KMS-11 (cell line): ENCODE measurements at regions not wholly inside any gene's neighbourhood (a gene's known extent, or its start where the extent isn't known, plus 50 kb on each side); places are given as distances from the start of the nearest gene placed in this dataset.

Experiments
- H2AFZ ChIP-seq: fragments of 200-600 bp; sonication (generic); 2 replicates; pipeline ENCODE4 v1.6.1; 2016; ENCODE audit warnings: antibody characterized with exemption, mixed run types, low read depth
- H3K27ac ChIP-seq: fragments of 200-600 bp; sonication (generic); 2 replicates; pipeline ENCODE4 v1.6.1; 2016; ENCODE audit warnings: mild to moderate bottlenecking, mixed run types
- H3K27me3 ChIP-seq: fragments of 200-600 bp; sonication (generic); 2 replicates; pipeline ENCODE4 v1.6.1; 2017; ENCODE audit warnings: mild to moderate bottlenecking, low read depth, mixed run types, moderate library complexity; ENCODE audit not compliant: insufficient read depth
- H3K36me3 ChIP-seq: fragments of 200-600 bp; sonication (generic); 2 replicates; pipeline ENCODE4 v1.6.1; 2017; ENCODE audit warnings: mild to moderate bottlenecking, mixed run types; ENCODE audit not compliant: insufficient read depth
- H3K4me1 ChIP-seq: fragments of 200-600 bp; sonication (generic); 2 replicates; pipeline ENCODE4 v1.6.1; 2016; ENCODE audit warnings: mild to moderate bottlenecking, low read depth, mixed run types; ENCODE audit not compliant: poor library complexity, severe bottlenecking
- H3K4me2 ChIP-seq: fragments of 200-600 bp; sonication (generic); 2 replicates; pipeline ENCODE4 v1.7.0; 2016; ENCODE audit warnings: mild to moderate bottlenecking, mixed run types
- H3K4me3 ChIP-seq: fragments of 200-600 bp; sonication (generic); IDR thresholded peaks from 2 replicates; pipeline ENCODE4 v1.6.1; 2017; ENCODE audit warnings: low read depth, low read length, mixed read lengths; ENCODE audit not compliant: insufficient read depth
- H3K79me2 ChIP-seq: fragments of 200-600 bp; sonication (generic); 2 replicates; pipeline ENCODE4 v1.6.1; 2016; ENCODE audit warnings: low read depth, mixed run types; ENCODE audit not compliant: insufficient read depth
- H3K9ac ChIP-seq: fragments of 200-600 bp; sonication (generic); 2 replicates; pipeline ENCODE4 v1.6.1; 2016; ENCODE audit warnings: mild to moderate bottlenecking, mixed run types
- H4K20me1 ChIP-seq: fragments of 200-600 bp; sonication (generic); 2 replicates; pipeline ENCODE4 v1.6.1; 2016; ENCODE audit warnings: mild to moderate bottlenecking, mixed run types; ENCODE audit not compliant: insufficient read depth
- TF ChIP-seq, protein P1 (sequence below): fragments of 200-600 bp; sonication (generic); conservative IDR thresholded peaks from 2 replicates; pipeline ENCODE4 v1.6.1; 2017; ENCODE audit warnings: low read depth, mild to moderate bottlenecking, antibody characterized with exemption, low read length, moderate library complexity, mixed read lengths

DNA sequence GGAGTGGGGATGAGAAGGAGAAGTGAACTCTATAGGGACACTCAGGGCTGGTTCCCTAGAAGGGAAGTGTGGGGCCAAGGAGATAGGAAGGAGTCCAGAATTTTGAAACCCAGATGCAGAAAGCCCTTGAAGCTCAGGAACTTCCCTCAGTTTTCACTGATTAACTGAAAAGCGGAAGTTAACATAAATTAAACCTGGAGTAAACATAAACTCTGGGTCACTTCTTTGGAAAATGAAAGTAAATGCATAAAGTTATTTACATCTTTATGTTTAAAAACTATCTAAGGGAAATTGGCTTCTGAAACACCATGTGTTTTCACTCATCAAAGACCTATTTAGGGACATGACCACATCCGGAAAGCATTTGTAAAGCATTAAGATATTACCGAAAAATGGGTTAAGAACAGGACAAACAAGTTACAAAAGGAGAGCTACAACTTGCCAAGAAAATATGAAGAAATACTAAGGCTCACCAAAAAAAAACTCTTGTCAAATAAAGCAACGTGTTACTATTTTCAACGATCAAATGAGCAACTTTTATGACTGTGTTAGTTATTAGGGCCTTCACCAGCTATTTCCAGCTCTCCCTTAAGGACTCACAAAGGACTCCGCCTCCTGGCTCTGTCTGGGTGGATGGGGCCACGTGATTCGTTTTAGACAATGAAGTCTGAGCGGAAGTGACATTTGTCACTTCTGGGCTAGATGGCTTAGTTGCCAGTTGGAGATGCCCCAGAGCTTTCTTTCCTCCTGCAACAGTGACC lies 439.1 kb upstream of the ZNF507 start:
- Histone ChIP-seq H3K9ac (no peak overlapping the region), H3K4me1 (no peaks in the 10 kb centered on the region), H3K4me2 (no peak overlapping the region), H3K27me3 (no peaks in the 10 kb centered on the region), H2AFZ (no peak overlapping the region), H4K20me1 (no peaks in the 10 kb centered on the region), H3K27ac (no peak overlapping the region), H3K4me3 (no peak overlapping the region), H3K36me3 (no peaks in the 10 kb centered on the region), H3K79me2 (no peaks in the 10 kb centered on the region)
- TF ChIP-seq, protein P1, sequence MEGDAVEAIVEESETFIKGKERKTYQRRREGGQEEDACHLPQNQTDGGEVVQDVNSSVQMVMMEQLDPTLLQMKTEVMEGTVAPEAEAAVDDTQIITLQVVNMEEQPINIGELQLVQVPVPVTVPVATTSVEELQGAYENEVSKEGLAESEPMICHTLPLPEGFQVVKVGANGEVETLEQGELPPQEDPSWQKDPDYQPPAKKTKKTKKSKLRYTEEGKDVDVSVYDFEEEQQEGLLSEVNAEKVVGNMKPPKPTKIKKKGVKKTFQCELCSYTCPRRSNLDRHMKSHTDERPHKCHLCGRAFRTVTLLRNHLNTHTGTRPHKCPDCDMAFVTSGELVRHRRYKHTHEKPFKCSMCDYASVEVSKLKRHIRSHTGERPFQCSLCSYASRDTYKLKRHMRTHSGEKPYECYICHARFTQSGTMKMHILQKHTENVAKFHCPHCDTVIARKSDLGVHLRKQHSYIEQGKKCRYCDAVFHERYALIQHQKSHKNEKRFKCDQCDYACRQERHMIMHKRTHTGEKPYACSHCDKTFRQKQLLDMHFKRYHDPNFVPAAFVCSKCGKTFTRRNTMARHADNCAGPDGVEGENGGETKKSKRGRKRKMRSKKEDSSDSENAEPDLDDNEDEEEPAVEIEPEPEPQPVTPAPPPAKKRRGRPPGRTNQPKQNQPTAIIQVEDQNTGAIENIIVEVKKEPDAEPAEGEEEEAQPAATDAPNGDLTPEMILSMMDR: no peak

- no peak overlapping the region for H2AFZ ChIP-seq
- no peak overlapping the region for H3K4me2 ChIP-seq
- H3K9ac ChIP-seq: no peak overlapping the region
- H3K27ac ChIP-seq: no peak overlapping the region
- H3K27me3 ChIP-seq: no peaks in the 10 kb centered on the region
- no peaks in the 10 kb centered on the region for H3K36me3 ChIP-seq
- H3K4me3 ChIP-seq: no peak overlapping the region
- TF ChIP-seq, protein P1: no peak
- H3K4me1 ChIP-seq: no peaks in the 10 kb centered on the region
- no peaks in the 10 kb centered on the region for H4K20me1 ChIP-seq
- H3K79me2 ChIP-seq: no peaks in the 10 kb centered on the region
These were observed 437.7 kb upstream of the ZNF507 start for GRCh38 chr19:31907661-31908060.

GRCh38 chr19:31908080-31908479 lies 437.3 kb upstream of the ZNF507 start:
- H3K4me1 ChIP-seq: no peaks in the 10 kb centered on the region
- no peaks in the 10 kb centered on the region for H4K20me1 ChIP-seq
- no peaks in the 10 kb centered on the region for H3K27me3 ChIP-seq
- H3K27ac ChIP-seq: no peak overlapping the region
- H3K9ac ChIP-seq: no peak overlapping the region
- no peak overlapping the region for H3K4me2 ChIP-seq
- no peaks in the 10 kb centered on the region for H3K36me3 ChIP-seq
- no peak overlapping the region for H3K4me3 ChIP-seq
- TF ChIP-seq, protein P1: no peak
- H3K79me2 ChIP-seq: no peaks in the 10 kb centered on the region
- H2AFZ ChIP-seq: no peak overlapping the region

DNA sequence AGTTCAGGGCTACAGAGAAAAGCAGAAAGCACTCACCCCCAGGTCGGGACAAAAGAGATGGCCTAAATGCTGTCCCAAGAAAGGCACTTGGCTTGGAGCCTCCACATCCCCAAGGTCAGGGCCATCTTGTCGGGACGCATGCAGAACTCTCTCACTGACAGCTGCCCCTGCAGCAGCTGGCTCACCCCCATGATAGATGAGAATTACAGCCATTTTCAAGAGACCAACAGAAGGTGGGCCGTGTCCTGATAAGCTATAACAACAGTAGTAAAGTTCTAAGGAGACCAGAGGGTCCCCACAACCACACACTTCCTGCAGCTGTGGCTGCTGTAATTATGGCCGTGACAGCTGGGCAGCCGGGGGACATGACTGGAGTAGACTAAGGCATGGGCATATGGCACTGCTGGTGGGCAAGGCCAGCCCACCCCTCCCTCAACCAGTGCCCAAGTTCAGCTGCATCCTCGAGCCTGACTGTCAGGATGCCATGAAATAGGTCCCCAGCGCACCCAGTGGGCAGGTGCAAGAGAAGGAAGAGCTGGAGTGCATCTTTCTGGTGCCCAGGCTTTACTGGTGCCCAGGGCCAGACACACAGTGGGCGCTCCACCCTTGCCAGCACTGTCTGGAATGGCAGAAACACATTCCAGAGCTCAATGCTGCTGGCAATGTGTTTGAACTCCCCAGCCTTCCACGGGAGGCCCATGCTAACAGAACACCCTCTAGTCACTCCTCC lies 436.7 kb upstream of the ZNF507 start:
- TF ChIP-seq, protein P1: no peak
- no peaks in the 10 kb centered on the region for H3K27me3 ChIP-seq
- H3K9ac ChIP-seq: no peak overlapping the region
- H3K27ac ChIP-seq: no peak overlapping the region
- H3K36me3 ChIP-seq: no peaks in the 10 kb centered on the region
- no peaks in the 10 kb centered on the region for H4K20me1 ChIP-seq
- no peak overlapping the region for H3K4me3 ChIP-seq
- no peaks in the 10 kb centered on the region for H3K79me2 ChIP-seq
- H2AFZ ChIP-seq: no peak overlapping the region
- H3K4me2 ChIP-seq: no peak overlapping the region
- H3K4me1 ChIP-seq: no peaks in the 10 kb centered on the region
